GM18502 (cell line): ENCODE measurements at regions not wholly inside any gene's neighbourhood (a gene's known extent, or its start where the extent isn't known, plus 50 kb on each side); places are given as distances from the start of the nearest gene placed in this dataset.

ENCODE experiments used
- ATAC-seq: cut with Tn5 transposase; IDR thresholded peaks from one replicate; pipeline ENCODE4 v1.9.1; 2021; ENCODE audit warnings: mild to moderate bottlenecking; ENCODE audit not compliant: unreplicated experiment, poor library complexity

DNA sequence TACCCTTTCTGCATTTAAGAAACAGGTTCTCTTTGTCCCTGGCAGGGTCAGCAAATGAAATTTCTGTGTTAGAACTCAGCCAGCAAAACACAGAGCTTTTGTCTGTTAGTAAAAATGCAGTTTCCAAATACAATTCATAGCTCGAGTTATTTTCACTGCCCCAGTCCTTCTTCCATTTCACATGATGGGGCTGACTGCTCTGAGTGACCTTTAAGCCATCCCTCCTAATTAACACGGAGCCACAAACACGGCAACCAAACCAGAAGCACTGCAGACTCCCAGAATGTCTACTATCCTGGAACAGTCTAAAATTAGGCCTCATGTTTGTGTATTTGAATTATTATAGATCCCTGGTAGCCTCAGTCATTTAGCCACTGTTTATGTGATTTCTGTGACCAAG lies 99.1 kb upstream of the RGS4 start:
- no peak for ATAC-seq

DNA sequence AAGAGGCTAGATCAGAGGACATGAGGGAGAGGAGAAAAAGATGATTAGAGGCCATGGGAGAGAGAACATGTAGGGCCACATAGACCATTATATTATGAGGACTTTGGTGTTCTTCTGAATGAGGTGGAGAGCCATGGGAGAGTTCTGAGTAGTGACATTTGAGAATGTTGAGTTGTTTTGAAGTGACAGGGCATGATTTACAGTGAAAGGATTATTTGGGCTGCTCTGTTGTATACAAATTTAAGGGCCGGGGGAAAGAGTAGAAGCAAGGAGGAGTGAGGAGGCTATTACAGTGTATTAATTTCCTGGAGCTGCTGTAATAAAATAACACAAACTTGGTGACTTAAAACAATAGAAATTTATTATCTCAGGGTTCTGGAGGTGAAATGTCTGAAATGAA lies 102.5 kb upstream of the RGS4 start:
- ATAC-seq = no peak

GRCh38 chr1:162964901-162965300 lies 103.9 kb upstream of the CCDC190 start:
- ATAC-seq = no peak

- no peak for ATAC-seq
Measured at GRCh38 chr1:162956922-162957321, 95.9 kb upstream of the CCDC190 start.

DNA sequence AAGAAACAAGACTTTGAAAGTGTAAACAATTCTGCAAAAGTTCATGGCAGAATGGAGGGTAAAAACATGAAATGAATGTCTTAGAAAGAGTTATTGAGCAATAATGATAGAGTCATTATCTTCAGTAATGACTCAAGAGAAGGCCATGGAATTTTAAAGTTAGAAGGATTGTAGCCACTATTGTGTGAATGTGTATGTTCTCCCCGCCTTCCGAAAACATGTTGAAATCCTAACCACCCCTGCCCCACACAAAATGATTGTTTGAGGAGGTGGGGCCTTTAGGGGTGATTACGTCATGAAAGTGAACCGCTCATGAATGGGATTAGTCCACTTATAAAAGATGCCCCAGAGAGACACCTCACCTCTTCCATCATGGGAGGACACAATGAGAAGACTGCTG lies 93.8 kb upstream of the CCDC190 start:
- no peak for ATAC-seq

GRCh38 chr1:162952956-162953355 lies 92.0 kb upstream of the CCDC190 start:
- no peak for ATAC-seq

- ATAC-seq = peak; percentile 97
Measured at GRCh38 chr1:162951553-162952315, 90.8 kb upstream of the CCDC190 start.

GRCh38 chr1:162950187-162950586 lies 89.2 kb upstream of the CCDC190 start:
- no peak for ATAC-seq

DNA sequence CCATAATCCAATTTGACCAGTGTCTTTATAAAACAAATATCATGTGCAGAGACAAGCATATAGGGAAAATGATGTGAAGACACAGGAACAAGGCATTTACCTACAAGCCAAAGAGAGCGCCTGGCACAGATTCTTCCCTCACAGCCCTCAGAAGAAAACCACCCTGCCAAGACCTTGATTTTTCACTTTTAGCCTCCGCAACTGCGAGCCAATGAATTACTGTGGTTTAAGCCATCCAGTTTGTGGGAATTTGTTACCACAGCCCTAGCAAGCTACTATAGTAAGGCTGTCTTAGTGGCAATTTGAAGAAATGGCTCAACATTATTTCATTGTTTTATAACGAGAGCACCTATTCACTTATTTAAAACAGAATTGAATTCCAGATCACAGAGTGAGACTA lies 85.7 kb upstream of the CCDC190 start:
- no peak for ATAC-seq

- no peak for ATAC-seq
Measured at GRCh38 chr1:162944974-162945674, 84.1 kb upstream of the CCDC190 start.

- ATAC-seq = no peak
Measured at GRCh38 chr1:162943622-162944021, 82.6 kb upstream of the CCDC190 start.

DNA sequence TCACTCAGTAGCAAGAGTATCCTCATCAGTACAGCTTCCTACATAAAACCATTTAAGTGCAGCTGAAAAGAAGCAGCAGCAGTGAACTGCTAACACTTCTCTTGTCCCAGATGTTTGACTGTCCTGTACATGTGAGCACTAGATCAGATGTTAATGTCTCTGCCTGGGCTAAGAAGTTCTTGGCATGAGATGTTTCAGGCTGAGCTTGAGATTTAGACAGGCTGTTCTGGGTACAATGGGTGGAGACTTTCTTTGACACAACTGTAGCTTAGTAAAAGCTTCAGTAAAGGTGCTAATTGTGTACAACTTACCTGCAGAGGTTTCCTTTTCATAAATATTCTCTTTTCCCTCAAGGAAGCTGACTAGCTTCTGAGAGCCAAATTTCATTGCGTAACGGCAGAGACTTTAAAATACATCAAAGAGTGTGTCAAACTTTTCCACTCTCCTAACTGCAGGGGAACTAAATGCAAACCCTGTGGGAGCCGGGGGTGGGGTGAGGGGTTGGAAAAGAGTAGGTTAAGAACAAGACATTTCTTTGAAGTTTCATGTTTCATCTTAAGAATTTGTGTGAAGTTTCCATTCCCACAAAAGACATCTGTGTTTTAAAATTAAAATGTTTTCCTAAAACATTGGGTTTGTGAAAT lies 82.1 kb upstream of the CCDC190 start:
- ATAC-seq = no peak

GRCh38 chr1:162941024-162941423 lies 80.0 kb upstream of the CCDC190 start:
- ATAC-seq = no peak

DNA sequence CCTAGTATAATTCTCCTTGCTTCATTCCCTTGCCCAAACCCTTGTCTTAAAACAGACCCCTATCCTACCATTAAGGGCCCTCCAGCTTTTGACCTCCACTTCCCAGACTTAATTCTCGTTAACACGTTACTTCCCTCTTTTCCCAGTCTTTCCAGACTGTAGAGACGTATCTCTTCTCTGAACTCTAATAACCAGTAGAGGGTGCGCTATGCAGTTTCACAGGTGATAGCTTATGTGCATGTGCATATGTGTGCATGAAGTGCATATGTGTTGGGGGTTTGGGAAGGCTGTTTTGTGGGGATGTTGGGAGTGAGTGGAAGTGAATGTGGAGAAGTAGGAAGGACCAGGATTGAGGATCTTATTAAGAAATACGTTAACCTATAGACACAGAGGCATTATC lies 78.1 kb upstream of the CCDC190 start:
- ATAC-seq = no peak

DNA sequence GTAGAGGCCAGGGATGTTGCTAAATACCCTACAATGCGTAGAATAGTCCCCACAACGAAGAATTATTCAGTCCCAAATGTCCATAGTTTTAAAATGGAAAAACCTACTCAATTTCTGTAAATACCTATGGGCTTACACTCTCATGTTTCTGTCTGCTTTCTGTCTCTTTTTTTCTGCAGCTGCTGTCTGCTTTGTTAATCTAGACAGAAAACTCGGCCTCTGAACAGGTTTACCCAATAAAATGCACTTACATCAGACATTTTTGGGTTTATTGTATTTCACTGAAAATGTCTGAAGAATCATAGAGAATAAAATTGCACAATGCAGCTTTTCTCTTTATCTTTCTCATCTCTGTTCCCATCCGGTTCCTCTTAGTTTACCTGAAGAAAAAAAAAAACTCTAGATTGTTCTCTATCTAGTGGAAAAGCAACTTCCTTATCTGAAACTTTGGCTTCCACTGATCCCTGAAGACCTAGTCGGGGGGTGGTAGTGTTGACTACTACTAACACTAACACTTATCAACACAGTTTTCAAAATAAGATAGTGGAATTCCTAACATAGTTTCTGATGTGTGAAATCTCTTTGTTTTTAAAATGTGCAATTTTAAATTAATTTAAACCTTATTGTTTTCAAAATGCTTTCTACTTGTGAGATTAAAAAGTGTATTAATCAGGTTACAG lies 76.9 kb upstream of the CCDC190 start:
- no peak for ATAC-seq

- ATAC-seq = no peak
Measured at GRCh38 chr1:162930976-162931560, 70.1 kb upstream of the CCDC190 start.

GRCh38 chr1:162930532-162930931 lies 69.6 kb upstream of the CCDC190 start:
- no peak for ATAC-seq

GRCh38 chr1:162929177-162929576 lies 68.2 kb upstream of the CCDC190 start:
- ATAC-seq = no peak

DNA sequence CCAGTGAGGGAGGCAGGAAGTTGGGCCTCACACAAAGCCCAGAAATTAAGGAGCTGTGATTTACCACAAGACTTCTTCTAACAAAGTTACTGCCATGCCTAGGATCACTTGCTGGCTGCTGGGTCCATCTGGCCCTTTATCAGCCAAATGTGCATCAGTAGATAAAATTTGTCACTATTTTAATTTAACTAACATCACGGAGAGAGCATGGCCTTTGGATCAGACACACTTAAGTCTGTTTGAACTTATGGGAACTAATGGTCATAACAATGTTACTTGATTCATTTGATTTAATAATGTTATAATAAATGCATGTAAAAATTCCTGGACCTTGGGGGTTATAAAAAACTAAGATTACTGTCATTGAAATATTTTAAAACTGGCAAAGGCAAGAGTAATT lies 67.2 kb upstream of the CCDC190 start:
- no peak for ATAC-seq

GRCh38 chr1:162927421-162927820 lies 66.4 kb upstream of the CCDC190 start:
- ATAC-seq = no peak

DNA sequence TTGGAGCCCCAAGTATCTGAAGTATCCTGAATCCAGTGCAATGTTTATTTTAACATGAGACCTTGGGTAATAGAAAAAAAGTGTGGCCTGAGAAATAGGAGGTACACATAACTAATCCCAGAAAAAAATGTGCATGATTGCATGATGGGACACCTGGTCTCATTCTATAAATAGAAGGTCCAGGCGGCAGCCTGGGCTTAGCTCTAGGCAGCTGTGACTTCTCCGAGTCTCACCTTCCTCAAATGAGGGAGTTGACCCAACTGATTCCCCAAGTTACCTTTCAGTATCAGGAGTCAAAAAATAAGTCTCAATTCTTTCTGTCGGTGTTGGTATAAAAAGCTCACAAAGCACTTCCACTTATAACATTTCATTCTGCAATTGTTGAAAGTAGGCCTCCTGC lies 65.9 kb upstream of the CCDC190 start:
- no peak for ATAC-seq
